ENCODE measurements at regions not wholly inside any gene's neighbourhood (a gene's known extent, or its start where the extent isn't known, plus 50 kb on each side); places are given as distances from the start of the nearest gene placed in this dataset.

GRCh38 chr2:18467749-18468360 is 92.6 kb downstream of the RDH14 start:
- no peak for DNase-seq (ENCODE audit: extremely low read depth in 1 of 2, low read depth in 1 of 2)

- DNase-seq (ENCODE audit: extremely low read depth in 1 of 2, low read depth in 1 of 2) = no peak
Observed at GRCh38 chr2:18465979-18466378, 94.5 kb downstream of the RDH14 start.

- no peak for DNase-seq (ENCODE audit: extremely low read depth in 1 of 2, low read depth in 1 of 2)
Observed at GRCh38 chr2:18464913-18465312, 95.5 kb downstream of the RDH14 start.

- no peak for DNase-seq (ENCODE audit: extremely low read depth in 1 of 2, low read depth in 1 of 2)
Observed at GRCh38 chr2:18456026-18456425, 104.4 kb downstream of the RDH14 start.

- no peak for DNase-seq (ENCODE audit: extremely low read depth in 1 of 2, low read depth in 1 of 2)
Observed at GRCh38 chr2:18455236-18455862, 105.1 kb downstream of the RDH14 start.

GRCh38 chr2:18454692-18455235 is 105.7 kb downstream of the RDH14 start:
- no peak for DNase-seq (ENCODE audit: extremely low read depth in 1 of 2, low read depth in 1 of 2)

GRCh38 chr2:18446715-18447114 is 113.7 kb downstream of the RDH14 start:
- DNase-seq (ENCODE audit: extremely low read depth in 1 of 2, low read depth in 1 of 2) = no peak

- DNase-seq (ENCODE audit: extremely low read depth in 1 of 2, low read depth in 1 of 2) = no peak
Observed at GRCh38 chr2:18445433-18446320, 114.8 kb downstream of the RDH14 start.

GRCh38 chr2:18444806-18445205 is 115.6 kb downstream of the RDH14 start:
- no peak for DNase-seq (ENCODE audit: extremely low read depth in 1 of 2, low read depth in 1 of 2)

GRCh38 chr2:18441583-18441982 is 118.9 kb downstream of the RDH14 start:
- DNase-seq (ENCODE audit: extremely low read depth in 1 of 2, low read depth in 1 of 2) = no peak

GRCh38 chr2:18440777-18441176 is 119.7 kb downstream of the RDH14 start:
- no peak for DNase-seq (ENCODE audit: extremely low read depth in 1 of 2, low read depth in 1 of 2)

GRCh38 chr2:18440141-18440661 is 120.3 kb downstream of the RDH14 start:
- no peak for DNase-seq (ENCODE audit: extremely low read depth in 1 of 2, low read depth in 1 of 2)

GRCh38 chr2:18439716-18440115 is 120.7 kb downstream of the RDH14 start:
- no peak for DNase-seq (ENCODE audit: extremely low read depth in 1 of 2, low read depth in 1 of 2)

- DNase-seq (ENCODE audit: extremely low read depth in 1 of 2, low read depth in 1 of 2) = no peak
Observed at GRCh38 chr2:18437909-18438308, 122.5 kb downstream of the RDH14 start.

- DNase-seq (ENCODE audit: extremely low read depth in 1 of 2, low read depth in 1 of 2) = no peak
Observed at GRCh38 chr2:18436503-18437005, 123.9 kb downstream of the RDH14 start.

- no peak for DNase-seq (ENCODE audit: extremely low read depth in 1 of 2, low read depth in 1 of 2)
Observed at GRCh38 chr2:18435426-18436037, 124.9 kb downstream of the RDH14 start.

GRCh38 chr2:18433872-18434271 is 126.6 kb downstream of the RDH14 start:
- no peak for DNase-seq (ENCODE audit: extremely low read depth in 1 of 2, low read depth in 1 of 2)

- DNase-seq (ENCODE audit: extremely low read depth in 1 of 2, low read depth in 1 of 2) = no peak
Observed at GRCh38 chr2:18432999-18433398, 127.5 kb downstream of the RDH14 start.

GRCh38 chr2:18430996-18431748 is 129.3 kb downstream of the RDH14 start:
- no peak for DNase-seq (ENCODE audit: extremely low read depth in 1 of 2, low read depth in 1 of 2)

GRCh38 chr2:18428516-18428915 is 131.9 kb downstream of the RDH14 start:
- DNase-seq (ENCODE audit: extremely low read depth in 1 of 2, low read depth in 1 of 2) = no peak
